Mesenchymal stem cell (in vitro differentiated cells and primary cell): ENCODE measurements at regions not wholly inside any gene's neighbourhood (a gene's known extent, or its start where the extent isn't known, plus 50 kb on each side); places are given as distances from the start of the nearest gene placed in this dataset.

Experiments used
- DNase-seq: peaks from one replicate; pipeline ENCODE4 v3.0.0-alpha.2; 2013
- H2AFZ ChIP-seq: one replicate; pipeline ENCODE4 v1.6.1; 2013; ENCODE audit warnings: low read depth, mild to moderate bottlenecking, control low read depth, inconsistent platforms, low read length, moderate library complexity
- H2AK5ac ChIP-seq: 2 replicates; pipeline ENCODE4 v1.6.1; 2013; ENCODE audit warnings: low read length, moderate library complexity, mild to moderate bottlenecking, inconsistent platforms; ENCODE audit not compliant: severe bottlenecking
- H2BK120ac ChIP-seq: one replicate; pipeline ENCODE4 v1.6.1; 2013; ENCODE audit warnings: low read depth, mild to moderate bottlenecking, inconsistent platforms, low read length, moderate library complexity
- H2BK12ac ChIP-seq, 2 experiments: one replicate each; pipeline ENCODE4 v1.6.1; 2013; ENCODE audit warnings: inconsistent platforms in 2 of 2, low read length in 2 of 2, mild to moderate bottlenecking in 2 of 2, moderate library complexity in 2 of 2, control low read depth in 1 of 2
- H2BK15ac ChIP-seq: one replicate; pipeline ENCODE4 v1.6.1; 2013; ENCODE audit warnings: mild to moderate bottlenecking, low read depth, inconsistent platforms; ENCODE audit not compliant: poor library complexity, severe bottlenecking
- H2BK5ac ChIP-seq: 2 replicates; pipeline ENCODE4 v1.6.1; 2013; ENCODE audit warnings: low read depth, mild to moderate bottlenecking, low read length, control low read depth, inconsistent platforms; ENCODE audit not compliant: poor library complexity, severe bottlenecking
- H3K14ac ChIP-seq, 2 experiments: one replicate each; pipeline ENCODE4 v1.6.1; 2013; ENCODE audit warnings: inconsistent platforms in 2 of 2, low read length in 2 of 2, control low read depth in 1 of 2, mild to moderate bottlenecking in 1 of 2, moderate library complexity in 1 of 2
- H3K18ac ChIP-seq, 2 experiments: one replicate each; pipeline ENCODE4 v1.6.1; 2013; ENCODE audit warnings: inconsistent platforms in 2 of 2, low read length in 2 of 2, control low read depth in 1 of 2, low read depth in 1 of 2, mild to moderate bottlenecking in 1 of 2
- H3K23ac ChIP-seq, 2 experiments: one replicate each; pipeline ENCODE4 v1.6.1; 2013; ENCODE audit warnings: inconsistent platforms in 2 of 2, low read length in 2 of 2, mild to moderate bottlenecking in 2 of 2, moderate library complexity in 2 of 2, control low read depth in 1 of 2
- H3K27ac ChIP-seq: 2 replicates; pipeline ENCODE4 v1.5.1; 2013; ENCODE audit warnings: mild to moderate bottlenecking, moderate library complexity, low read length, control low read depth, inconsistent platforms; ENCODE audit not compliant: poor library complexity, severe bottlenecking
- H3K27me3 ChIP-seq, 2 experiments: 2 replicates each; pipeline versions ENCODE4 v1.6.1 to v1.7.0; 2013; ENCODE audit warnings: low read length in 2 of 2, mild to moderate bottlenecking in 2 of 2, moderate library complexity in 2 of 2, control low read depth in 1 of 2, inconsistent platforms in 1 of 2; ENCODE audit not compliant: control insufficient read depth in 1 of 2, insufficient read depth in 1 of 2
- H3K36me3 ChIP-seq, 2 experiments: 2 replicates each; pipeline versions ENCODE4 v1.6.1 to v1.7.0; 2013; ENCODE audit warnings: low read length in 2 of 2, control low read depth in 1 of 2, inconsistent platforms in 1 of 2, low read depth in 1 of 2, mild to moderate bottlenecking in 1 of 2; ENCODE audit not compliant: insufficient read depth in 2 of 2, control insufficient read depth in 1 of 2
- H3K4ac ChIP-seq, 2 experiments: one replicate each; pipeline ENCODE4 v1.6.1; 2013; ENCODE audit warnings: inconsistent platforms in 2 of 2, low read length in 2 of 2, mild to moderate bottlenecking in 2 of 2, moderate library complexity in 2 of 2, control low read depth in 1 of 2, low read depth in 1 of 2
- H3K4me1 ChIP-seq: 2 replicates; pipeline ENCODE4 v1.6.1; 2013; ENCODE audit warnings: low read depth, low read length, control low read depth; ENCODE audit not compliant: control insufficient read depth, insufficient read depth
- H3K4me2 ChIP-seq: 2 replicates; pipeline ENCODE4 v1.6.1; 2013; ENCODE audit warnings: low read length, mild to moderate bottlenecking, inconsistent platforms; ENCODE audit not compliant: poor library complexity, severe bottlenecking
- H3K4me3 ChIP-seq, 2 experiments: 2 replicates each; pipeline versions ENCODE4 v1.5.1 to v1.7.0; 2013; ENCODE audit warnings: low read length in 2 of 2, mild to moderate bottlenecking in 2 of 2, control low read depth in 1 of 2, low read depth in 1 of 2; ENCODE audit not compliant: insufficient read depth in 1 of 2
- H3K79me1 ChIP-seq: replicated peaks from 2 replicates; pipeline ENCODE4 v1.6.1; 2013; ENCODE audit warnings: mild to moderate bottlenecking, control low read depth, low read length, inconsistent platforms; ENCODE audit not compliant: poor library complexity, severe bottlenecking
- H3K9ac ChIP-seq: 2 replicates; pipeline ENCODE4 v1.7.0; 2013; ENCODE audit warnings: mild to moderate bottlenecking, low read length, moderate library complexity
- H3K9me3 ChIP-seq: 2 replicates; pipeline ENCODE4 v1.7.0; 2013; ENCODE audit warnings: mild to moderate bottlenecking, low read length; ENCODE audit not compliant: control insufficient read depth
- H4K8ac ChIP-seq: one replicate; pipeline ENCODE4 v1.6.1; 2013; ENCODE audit warnings: inconsistent platforms, mild to moderate bottlenecking, low read length, moderate library complexity
- H4K91ac ChIP-seq: one replicate; pipeline ENCODE4 v1.6.1; 2013; ENCODE audit warnings: mild to moderate bottlenecking, low read length, inconsistent platforms
- WGBS: methylation state at CpG from one replicate; pipeline ENCODE4 v1.1.7; 2013; ENCODE audit warnings: mixed read lengths; 5-methylcytosine and 5-hydroxymethylcytosine counted together

- Histone ChIP-seq H2BK12ac (no peak overlapping the region), H3K14ac (no peak overlapping the region), H3K23ac (no peak overlapping the region), H3K27me3 (peaks cover 0 to 3% of the 10 kb centered on the region in 2 experiments), H2BK5ac (no peak overlapping the region), H2BK15ac (no peak overlapping the region), H3K18ac (no peak overlapping the region), H3K4me2 (no peak overlapping the region), H3K9ac (no peak overlapping the region), H3K36me3 (no peaks in the 10 kb centered on the region), H3K9me3 (no peaks in the 10 kb centered on the region), H4K91ac (no peak overlapping the region), H2BK120ac (no peak overlapping the region), H3K27ac (no peak overlapping the region), H3K4me1 (no peaks in the 10 kb centered on the region), H3K4ac (no peak overlapping the region), H4K8ac (no peak overlapping the region), H2AK5ac (no peak overlapping the region), H3K79me1 (no peaks in the 10 kb centered on the region), H2AFZ (no peak overlapping the region), H3K4me3 (no peak overlapping the region)
- WGBS: 73% methylated on average over 5 of the region's 5 CpGs
- DNase-seq: no peak
Measured at GRCh38 chr4:10278071-10278470, 161.5 kb upstream of the WDR1 start.

- no peak overlapping the region for H2BK15ac ChIP-seq
- no peak overlapping the region for H3K9ac ChIP-seq
- H2BK12ac ChIP-seq: no peak overlapping the region
- H3K27ac ChIP-seq: no peak overlapping the region
- no peak overlapping the region for H3K4ac ChIP-seq
- no peak for DNase-seq
- H2AFZ ChIP-seq: no peak overlapping the region
- H2BK5ac ChIP-seq: no peak overlapping the region
- H3K4me1 ChIP-seq: no peaks in the 10 kb centered on the region
- H3K18ac ChIP-seq: no peak overlapping the region
- H3K79me1 ChIP-seq: no peaks in the 10 kb centered on the region
- H3K27me3 ChIP-seq: peaks cover 0 to 3% of the 10 kb centered on the region in 2 experiments
- no peak overlapping the region for H4K8ac ChIP-seq
- no peak overlapping the region for H3K4me3 ChIP-seq
- H3K4me2 ChIP-seq: no peak overlapping the region
- 60% methylated on average over 4 of the region's 4 CpGs for WGBS
- no peak overlapping the region for H3K23ac ChIP-seq
- H3K14ac ChIP-seq: no peak overlapping the region
- H2BK120ac ChIP-seq: no peak overlapping the region
- no peak overlapping the region for H4K91ac ChIP-seq
- H3K36me3 ChIP-seq: no peaks in the 10 kb centered on the region
- H2AK5ac ChIP-seq: no peak overlapping the region
- H3K9me3 ChIP-seq: no peaks in the 10 kb centered on the region
Measured at GRCh38 chr4:10276152-10276551, 159.6 kb upstream of the WDR1 start.

- Histone ChIP-seq H2BK12ac (no peak overlapping the region), H3K4ac (no peak overlapping the region), H3K27me3 (peaks cover 0 to 3% of the 10 kb centered on the region in 2 experiments), H2BK5ac (no peak overlapping the region), H3K4me2 (no peak overlapping the region), H2BK15ac (no peak overlapping the region), H3K4me1 (no peaks in the 10 kb centered on the region), H3K14ac (no peak overlapping the region), H2BK120ac (no peak overlapping the region), H2AFZ (no peak overlapping the region), H4K91ac (no peak overlapping the region), H3K4me3 (no peak overlapping the region), H3K23ac (no peak overlapping the region), H4K8ac (no peak overlapping the region), H3K9ac (no peak overlapping the region), H3K9me3 (no peaks in the 10 kb centered on the region), H3K27ac (no peak overlapping the region), H2AK5ac (no peak overlapping the region), H3K79me1 (no peaks in the 10 kb centered on the region), H3K18ac (no peak overlapping the region), H3K36me3 (no peaks in the 10 kb centered on the region)
- DNase-seq: no peak
- WGBS: 92% methylated on average over 4 of the region's 4 CpGs
Measured at GRCh38 chr4:10275696-10276095, 159.1 kb upstream of the WDR1 start.

- 68% methylated on average over 4 of the region's 4 CpGs for WGBS
- H3K4ac ChIP-seq: no peak overlapping the region
- H2BK12ac ChIP-seq: no peak overlapping the region
- DNase-seq: no peak
- H2AK5ac ChIP-seq: no peak overlapping the region
- no peak overlapping the region for H3K4me2 ChIP-seq
- H3K23ac ChIP-seq: no peak overlapping the region
- no peaks in the 10 kb centered on the region for H3K4me1 ChIP-seq
- H3K27me3 ChIP-seq: no peaks in the 10 kb centered on the region
- H3K36me3 ChIP-seq: no peaks in the 10 kb centered on the region
- H3K4me3 ChIP-seq: no peak overlapping the region
- H2AFZ ChIP-seq: no peak overlapping the region
- no peak overlapping the region for H2BK5ac ChIP-seq
- H3K18ac ChIP-seq: no peak overlapping the region
- H3K79me1 ChIP-seq: no peaks in the 10 kb centered on the region
- no peaks in the 10 kb centered on the region for H3K9me3 ChIP-seq
- H3K14ac ChIP-seq: no peak overlapping the region
- H3K9ac ChIP-seq: no peak overlapping the region
- no peak overlapping the region for H2BK120ac ChIP-seq
- H4K8ac ChIP-seq: no peak overlapping the region
- H2BK15ac ChIP-seq: no peak overlapping the region
- H4K91ac ChIP-seq: no peak overlapping the region
- H3K27ac ChIP-seq: no peak overlapping the region
Measured at GRCh38 chr4:10273030-10273429, 156.4 kb upstream of the WDR1 start.
